OCI-LY1 (cell line): ENCODE measurements at regions not wholly inside any gene's neighbourhood (a gene's known extent, or its start where the extent isn't known, plus 50 kb on each side); places are given as distances from the start of the nearest gene placed in this dataset.
"Not testable (repeated sequence)": the region's sequence is repeated elsewhere in the genome, so short reads cannot be mapped to it uniquely, and the experiment has no call there.

Source experiments
- H2AFZ ChIP-seq: fragments of 200-600 bp; sonication (generic), shearing (Covaris generic); 2 replicates; pipeline ENCODE4 v1.6.0; 2014; ENCODE audit warnings: antibody characterized with exemption, mild to moderate bottlenecking, low read length
- H3F3A ChIP-seq: fragments of 200-600 bp; sonication (generic), shearing (Covaris generic); 2 replicates; pipeline ENCODE4 v1.6.0; 2014; ENCODE audit warnings: mild to moderate bottlenecking, antibody characterized with exemption, low read length, moderate library complexity; ENCODE audit not compliant: insufficient read depth
- H3K27ac ChIP-seq: fragments of 200-600 bp; sonication (generic); 2 replicates; pipeline ENCODE4 v1.5.1; 2014; ENCODE audit warnings: low read length, mixed run types, mild to moderate bottlenecking, low read depth; ENCODE audit not compliant: poor library complexity, severe bottlenecking
- H3K27me3 ChIP-seq: fragments of 200-600 bp; sonication (generic); 2 replicates; pipeline ENCODE4 v1.6.0; 2014; ENCODE audit warnings: antibody characterized with exemption, mild to moderate bottlenecking, low read length, moderate library complexity; ENCODE audit not compliant: insufficient read depth
- H3K36me3 ChIP-seq: fragments of 200-600 bp; sonication (generic); 2 replicates; pipeline ENCODE4 v1.6.1; 2014; ENCODE audit warnings: mild to moderate bottlenecking, antibody characterized with exemption, low read length, moderate library complexity, mixed read lengths; ENCODE audit not compliant: insufficient read depth
- H3K4me1 ChIP-seq: fragments of 200-600 bp; sonication (generic); 2 replicates; pipeline ENCODE4 v1.5.1; 2014; ENCODE audit warnings: mild to moderate bottlenecking, low read length, moderate library complexity; ENCODE audit not compliant: insufficient read depth, severe bottlenecking
- H3K4me2 ChIP-seq: fragments of 200-600 bp; sonication (generic), shearing (Covaris generic); 2 replicates; pipeline ENCODE4 v1.6.1; 2014; ENCODE audit warnings: low read length
- H3K4me3 ChIP-seq: fragments of 200-600 bp; sonication (generic); 2 replicates; pipeline ENCODE4 v1.5.1; 2014; ENCODE audit warnings: low read length, low read depth, mild to moderate bottlenecking, mixed read lengths; ENCODE audit not compliant: poor library complexity, severe bottlenecking
- H3K79me2 ChIP-seq: fragments of 200-600 bp; shearing (Covaris generic); 2 replicates; pipeline ENCODE4 v1.6.1; 2016; ENCODE audit warnings: mixed run types, low read length, mixed read lengths; ENCODE audit not compliant: insufficient read depth
- H3K9ac ChIP-seq: fragments of 200-600 bp; sonication (generic), shearing (Covaris generic); 2 replicates; pipeline ENCODE4 v1.6.1; 2014; ENCODE audit warnings: mild to moderate bottlenecking, low read length, mixed read lengths
- H3K9me2 ChIP-seq: fragments of 200-600 bp; sonication (generic), shearing (Covaris generic); 2 replicates; pipeline ENCODE4 v1.6.1; 2014; ENCODE audit warnings: low read depth, mild to moderate bottlenecking, low read length, mixed read lengths
- H3K9me3 ChIP-seq: fragments of 200-600 bp; shearing (Covaris generic); 2 replicates; pipeline ENCODE4 v1.6.1; 2014; ENCODE audit warnings: low read length, mixed read lengths
- H4K20me1 ChIP-seq: fragments of 200-600 bp; sonication (generic), shearing (Covaris generic); 2 replicates; pipeline ENCODE4 v1.6.0; 2016; ENCODE audit warnings: mild to moderate bottlenecking, low read length; ENCODE audit not compliant: insufficient read depth
- EZH2 ChIP-seq: fragments of 200-600 bp; sonication (generic), shearing (Covaris generic); IDR thresholded peaks from 2 replicates; pipeline ENCODE4 v1.8.0; 2017; ENCODE audit warnings: borderline replicate concordance, mixed run types, mild to moderate bottlenecking, antibody characterized with exemption, low read length, moderate library complexity, mixed read lengths
- TF ChIP-seq, protein P1 (sequence below): fragments of 200-600 bp; sonication (generic), shearing (Covaris generic); IDR thresholded peaks from 2 replicates; pipeline ENCODE4 v1.5.1; 2017; ENCODE audit warnings: mild to moderate bottlenecking, antibody characterized with exemption, low read length, moderate library complexity, mixed read lengths

DNA sequence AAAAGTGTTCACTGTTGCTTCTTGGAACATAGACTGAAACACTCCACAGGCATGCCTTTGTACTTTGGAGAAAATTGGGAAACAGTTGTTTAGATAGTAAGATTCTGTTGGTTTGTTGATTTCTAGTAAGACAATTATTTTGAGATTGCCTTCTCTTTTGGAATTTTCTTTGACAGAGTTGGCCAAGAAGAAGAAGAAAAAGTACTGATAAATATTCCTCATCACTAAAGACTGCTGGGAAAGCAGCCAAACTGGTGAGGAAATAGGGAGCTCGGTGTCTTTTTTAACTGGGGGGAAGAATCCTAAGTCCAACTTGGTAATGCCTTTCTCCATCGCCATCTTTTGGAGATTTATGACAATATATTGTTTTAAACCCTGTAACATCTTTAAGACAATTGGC lies 370.7 kb downstream of the GPAT3 start:
- H3K27me3 ChIP-seq = no peaks in the 10 kb centered on the region
- no peaks in the 10 kb centered on the region for H3K4me1 ChIP-seq
- no peaks in the 10 kb centered on the region for H3K79me2 ChIP-seq

DNA sequence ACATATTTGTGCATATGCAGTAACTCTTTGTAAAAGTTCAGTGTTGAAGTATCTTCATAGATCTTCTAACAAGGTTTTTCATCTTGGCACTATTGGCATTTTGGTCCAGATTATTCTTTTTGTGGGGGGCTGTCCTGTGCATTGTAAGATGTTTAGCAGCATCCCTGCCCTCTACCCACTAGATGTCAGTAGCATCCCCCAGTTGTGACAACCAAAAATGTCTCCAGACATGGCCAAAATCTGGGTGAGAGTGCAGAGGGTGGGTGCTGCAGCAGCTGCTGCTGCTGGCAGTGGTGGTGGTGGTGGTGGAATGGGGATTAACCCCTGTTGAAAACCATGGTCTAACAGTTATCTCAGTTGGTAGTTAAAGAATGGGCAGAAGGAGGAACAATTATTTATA lies 370.0 kb downstream of the GPAT3 start:
- H3K79me2 ChIP-seq = no peaks in the 10 kb centered on the region
- H3K27me3 ChIP-seq = no peaks in the 10 kb centered on the region
- no peak overlapping the region for H3K4me2 ChIP-seq
- no peaks in the 10 kb centered on the region for H3K36me3 ChIP-seq
- no peaks in the 10 kb centered on the region for H4K20me1 ChIP-seq
- H3K27ac ChIP-seq = no peak overlapping the region
- no peak overlapping the region for H3K4me3 ChIP-seq
- TF ChIP-seq EZH2 = no peak
- TF ChIP-seq, protein P1, sequence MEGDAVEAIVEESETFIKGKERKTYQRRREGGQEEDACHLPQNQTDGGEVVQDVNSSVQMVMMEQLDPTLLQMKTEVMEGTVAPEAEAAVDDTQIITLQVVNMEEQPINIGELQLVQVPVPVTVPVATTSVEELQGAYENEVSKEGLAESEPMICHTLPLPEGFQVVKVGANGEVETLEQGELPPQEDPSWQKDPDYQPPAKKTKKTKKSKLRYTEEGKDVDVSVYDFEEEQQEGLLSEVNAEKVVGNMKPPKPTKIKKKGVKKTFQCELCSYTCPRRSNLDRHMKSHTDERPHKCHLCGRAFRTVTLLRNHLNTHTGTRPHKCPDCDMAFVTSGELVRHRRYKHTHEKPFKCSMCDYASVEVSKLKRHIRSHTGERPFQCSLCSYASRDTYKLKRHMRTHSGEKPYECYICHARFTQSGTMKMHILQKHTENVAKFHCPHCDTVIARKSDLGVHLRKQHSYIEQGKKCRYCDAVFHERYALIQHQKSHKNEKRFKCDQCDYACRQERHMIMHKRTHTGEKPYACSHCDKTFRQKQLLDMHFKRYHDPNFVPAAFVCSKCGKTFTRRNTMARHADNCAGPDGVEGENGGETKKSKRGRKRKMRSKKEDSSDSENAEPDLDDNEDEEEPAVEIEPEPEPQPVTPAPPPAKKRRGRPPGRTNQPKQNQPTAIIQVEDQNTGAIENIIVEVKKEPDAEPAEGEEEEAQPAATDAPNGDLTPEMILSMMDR = peak; percentile 55
- H3K9me2 ChIP-seq = no peaks in the 10 kb centered on the region
- no peaks in the 10 kb centered on the region for H3K4me1 ChIP-seq
- no peak overlapping the region for H2AFZ ChIP-seq
- no peaks in the 10 kb centered on the region for H3K9me3 ChIP-seq
- no peak overlapping the region for H3K9ac ChIP-seq
- no peaks in the 10 kb centered on the region for H3F3A ChIP-seq

More for the DNA sequence above, 370.7 kb downstream of the GPAT3 start:
- Histone ChIP-seq H3K4me3 (no peak overlapping the region), H3K27ac (no peak overlapping the region), H3K9me2 (no peaks in the 10 kb centered on the region), H3F3A (no peaks in the 10 kb centered on the region), H3K9me3 (no peaks in the 10 kb centered on the region), H2AFZ (no peak overlapping the region), H3K9ac (no peak overlapping the region), H4K20me1 (no peaks in the 10 kb centered on the region), H3K4me2 (no peak overlapping the region), H3K36me3 (no peaks in the 10 kb centered on the region)
- TF ChIP-seq, protein P1 = no peak
- no peak for TF ChIP-seq EZH2

DNA sequence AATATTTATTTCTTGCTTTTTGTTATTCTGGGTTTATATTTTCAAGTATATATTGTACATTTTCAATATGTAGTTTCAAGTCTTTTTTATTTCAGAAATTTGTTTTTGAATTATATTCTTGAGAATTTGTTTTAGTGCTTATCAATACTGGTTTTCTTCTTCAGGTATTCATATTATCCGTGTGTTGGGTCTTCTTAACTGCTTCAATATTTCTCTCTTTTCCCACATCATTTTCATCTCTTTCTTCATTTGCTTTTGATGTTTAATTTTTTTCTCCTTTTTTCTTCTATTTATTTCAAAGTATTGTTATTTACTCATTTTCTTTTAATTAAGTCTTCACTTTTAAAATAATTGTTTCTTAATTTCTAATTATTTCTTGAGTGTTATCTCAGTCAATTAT lies 367.8 kb downstream of the GPAT3 start:
- H3F3A ChIP-seq, H3K79me2 ChIP-seq, H3K4me3 ChIP-seq, H3K4me2 ChIP-seq, H3K9me3 ChIP-seq, H3K27me3 ChIP-seq, H3K36me3 ChIP-seq, H4K20me1 ChIP-seq, H3K27ac ChIP-seq, H2AFZ ChIP-seq, H3K9me2 ChIP-seq, H3K4me1 ChIP-seq, H3K9ac ChIP-seq: not testable (repeated sequence)

DNA sequence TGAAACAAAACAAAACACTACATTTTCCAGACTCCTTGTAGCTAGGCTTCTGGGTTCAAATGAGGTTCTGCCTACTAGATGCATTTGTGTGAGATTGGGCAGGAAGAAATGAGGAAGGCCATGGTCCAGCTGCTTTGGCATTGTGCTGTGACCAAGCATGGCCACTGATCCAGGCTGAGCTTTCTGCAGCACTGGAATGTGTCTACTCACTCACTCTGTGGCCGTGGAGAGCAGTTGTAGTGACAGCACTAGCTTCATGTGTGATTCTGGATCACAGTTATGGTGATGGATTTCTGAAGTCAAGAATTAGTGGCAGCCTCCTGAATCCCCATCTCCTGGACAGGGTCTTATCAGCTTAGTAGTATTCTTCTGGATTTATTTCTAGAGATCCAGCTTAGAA lies 358.9 kb downstream of the GPAT3 start:
- Histone ChIP-seq H3K4me1 (no peaks in the 10 kb centered on the region), H3K27me3 (no peaks in the 10 kb centered on the region), H3K9me2 (no peaks in the 10 kb centered on the region), H3K27ac (no peak overlapping the region), H4K20me1 (no peaks in the 10 kb centered on the region), H3K4me2 (no peak overlapping the region), H3K79me2 (no peaks in the 10 kb centered on the region), H3F3A (no peaks in the 10 kb centered on the region; the same call in 1 of the 2 replicates), H2AFZ (no peak overlapping the region), H3K36me3 (no peaks in the 10 kb centered on the region), H3K9me3 (no peaks in the 10 kb centered on the region), H3K9ac (no peak overlapping the region), H3K4me3 (no peak overlapping the region)
- no peak for TF ChIP-seq EZH2
- TF ChIP-seq, protein P1 = no peak
